Adipocyte (in vitro differentiated cells): ENCODE measurements at regions not wholly inside any gene's neighbourhood (a gene's known extent, or its start where the extent isn't known, plus 50 kb on each side); places are given as distances from the start of the nearest gene placed in this dataset.
"Not testable (repeated sequence)": the region's sequence is repeated elsewhere in the genome, so short reads cannot be mapped to it uniquely, and the experiment has no call there.

Experiments used
- DNase-seq: peaks from one replicate; pipeline ENCODE4 v3.0.0-alpha.2; 2015; ENCODE audit warnings: low read depth
- H3K27me3 ChIP-seq: replicated peaks from 2 replicates; pipeline ENCODE4 v1.7.0; 2013; ENCODE audit warnings: mild to moderate bottlenecking, low read length, moderate library complexity; ENCODE audit not compliant: control insufficient read depth, insufficient read depth
- H3K36me3 ChIP-seq: 2 replicates; pipeline ENCODE4 v1.7.0; 2013; ENCODE audit warnings: low read length, mild to moderate bottlenecking, moderate library complexity; ENCODE audit not compliant: control insufficient read depth, insufficient read depth, severe bottlenecking
- H3K4me1 ChIP-seq: 2 replicates; pipeline ENCODE4 v1.7.0; 2013; ENCODE audit warnings: mild to moderate bottlenecking, low read length, moderate library complexity; ENCODE audit not compliant: control insufficient read depth, insufficient read depth
- H3K4me3 ChIP-seq: 2 replicates; pipeline ENCODE4 v1.7.0; 2013; ENCODE audit warnings: mild to moderate bottlenecking, low read length, moderate library complexity
- H3K9ac ChIP-seq: 2 replicates; pipeline ENCODE4 v1.7.0; 2013; ENCODE audit warnings: mild to moderate bottlenecking, low read length, moderate library complexity
- H3K9me3 ChIP-seq: 2 replicates; pipeline ENCODE4 v1.7.0; 2013; ENCODE audit warnings: mild to moderate bottlenecking, low read length, moderate library complexity; ENCODE audit not compliant: control insufficient read depth

DNA sequence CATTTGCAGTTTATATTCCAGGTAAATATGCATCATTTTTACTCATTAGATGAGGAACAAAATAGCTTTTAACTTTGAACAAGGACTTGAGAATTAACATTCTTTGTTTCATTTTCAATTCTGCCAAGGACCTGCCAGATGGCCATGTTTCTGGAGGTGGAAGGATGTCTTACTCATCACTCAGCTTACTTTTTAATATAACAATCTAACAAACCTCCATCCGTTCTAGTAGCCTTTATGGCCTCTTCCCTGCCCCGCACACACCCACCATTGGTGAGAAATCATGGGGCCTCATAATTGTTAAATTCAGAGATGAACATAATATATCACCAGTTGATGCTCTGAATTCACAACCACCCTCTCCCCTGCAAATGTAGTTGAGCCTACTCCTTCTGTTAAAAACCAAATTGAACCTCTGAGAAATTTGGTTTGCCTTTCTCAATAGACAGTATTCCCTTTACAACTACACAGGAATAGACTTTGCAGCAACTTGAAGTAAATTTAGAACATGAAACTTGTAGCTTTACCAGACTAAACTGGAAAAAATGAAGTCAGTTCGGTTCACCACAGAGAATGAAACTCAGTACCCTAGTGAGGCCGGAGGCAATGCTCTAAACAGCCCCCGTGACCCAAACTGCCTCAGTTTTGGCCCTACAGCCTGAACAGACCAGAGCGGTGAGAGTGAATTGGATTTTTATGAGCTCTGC is 50.1 kb upstream of the ACSL4 start:
- DNase-seq, result no peak
- Histone ChIP-seq H3K27me3 (peaks cover 21% of the 10 kb centered on the region), H3K4me1 (no peaks in the 10 kb centered on the region), H3K36me3 (no peaks in the 10 kb centered on the region), H3K4me3 (no peak overlapping the region), H3K9me3 (no peaks in the 10 kb centered on the region), H3K9ac (no peak overlapping the region)

DNA sequence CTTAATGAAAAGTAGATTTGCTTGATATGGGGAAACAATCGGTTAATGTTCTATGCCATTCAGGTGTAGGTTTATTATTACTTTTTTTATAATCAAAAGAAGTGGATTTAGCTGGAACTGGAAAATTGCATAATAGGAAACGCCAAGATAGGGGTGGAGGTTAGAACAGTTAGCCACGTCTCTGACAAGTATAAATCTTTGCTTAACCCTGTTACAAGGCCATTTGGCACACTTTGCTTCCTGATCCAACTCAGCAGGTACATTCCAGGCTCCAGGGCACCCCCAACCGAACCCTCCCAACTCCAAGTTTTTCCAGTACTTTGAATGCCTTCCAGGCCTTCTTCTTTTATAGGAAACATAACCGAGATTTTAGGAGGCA is 50.6 kb upstream of the ACSL4 start:
- no peak for DNase-seq
- Histone ChIP-seq H3K27me3 (peaks cover 21% of the 10 kb centered on the region), H3K36me3 (no peaks in the 10 kb centered on the region), H3K4me3 (no peak overlapping the region), H3K4me1 (no peaks in the 10 kb centered on the region), H3K9ac (no peak overlapping the region), H3K9me3 (no peaks in the 10 kb centered on the region)

DNA sequence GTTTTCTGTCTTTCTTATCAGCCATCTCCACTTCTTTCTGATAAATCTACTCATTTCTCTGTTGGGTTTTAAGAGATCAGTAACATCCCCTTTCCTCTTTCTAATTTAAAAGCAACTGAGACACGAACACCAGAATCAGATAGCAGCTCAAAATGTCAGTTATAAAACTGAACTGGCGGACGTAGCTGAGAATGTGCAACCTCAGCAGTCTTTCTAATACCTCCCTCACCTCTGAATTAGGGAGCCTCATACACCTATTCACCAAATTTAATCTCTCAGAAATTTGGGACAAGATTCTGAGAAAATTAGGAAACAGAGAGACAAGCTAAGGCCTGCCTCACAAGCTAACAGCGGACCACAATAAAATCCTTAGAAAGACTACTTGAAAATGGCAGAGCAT is 52.0 kb upstream of the ACSL4 start:
- Histone ChIP-seq H3K9ac (no peak overlapping the region), H3K4me3 (no peak overlapping the region), H3K4me1 (no peaks in the 10 kb centered on the region), H3K27me3 (peaks cover 29% of the 10 kb centered on the region), H3K36me3 (no peaks in the 10 kb centered on the region), H3K9me3 (no peaks in the 10 kb centered on the region)
- DNase-seq, result no peak

DNA sequence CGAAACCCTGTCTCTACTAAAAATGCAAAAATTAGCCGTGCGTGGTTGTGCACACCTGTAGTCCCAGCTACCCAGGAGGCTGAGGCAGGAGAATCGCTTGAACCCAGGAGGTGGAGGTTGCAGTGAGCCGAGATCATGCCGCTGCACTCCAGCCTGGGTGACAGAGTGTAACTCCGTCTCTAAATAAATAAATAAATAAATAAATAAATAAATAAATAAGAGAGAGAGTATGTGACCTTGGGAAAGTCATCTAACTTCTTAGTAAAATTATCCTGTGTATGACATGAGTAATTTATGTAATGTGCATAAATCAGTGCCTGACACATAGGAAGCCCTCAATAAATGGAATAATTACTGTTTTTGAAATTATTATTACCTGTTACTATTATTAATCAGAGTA is 57.5 kb upstream of the ACSL4 start:
- not testable (repeated sequence) for H3K36me3 ChIP-seq, H3K4me1 ChIP-seq, H3K4me3 ChIP-seq, H3K9ac ChIP-seq, H3K9me3 ChIP-seq, DNase-seq
- H3K27me3 ChIP-seq, result peaks cover 28% of the 10 kb centered on the region

DNA sequence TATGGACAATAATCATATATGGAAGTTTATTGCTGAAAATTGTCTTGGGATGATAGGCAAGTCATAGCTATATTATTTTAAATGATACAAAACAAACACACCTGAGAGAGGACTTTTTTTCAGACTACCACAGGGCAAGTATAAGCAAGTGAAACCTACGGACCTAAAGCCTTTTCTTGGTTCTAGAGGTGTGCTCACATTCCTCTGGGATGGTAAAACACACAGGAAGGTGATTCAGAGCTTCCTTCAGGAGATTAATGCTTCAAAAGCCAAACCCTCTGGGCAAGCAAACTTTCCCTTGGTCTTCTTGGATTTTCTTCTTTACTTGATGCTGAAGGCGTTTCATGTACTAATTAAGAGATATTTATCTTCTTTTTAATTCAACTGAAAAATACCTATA is 60.1 kb upstream of the ACSL4 start:
- Histone ChIP-seq H3K9ac (no peak overlapping the region), H3K27me3 (peaks cover 33% of the 10 kb centered on the region), H3K9me3 (peaks cover 3% of the 10 kb centered on the region), H3K36me3 (no peaks in the 10 kb centered on the region), H3K4me1 (no peaks in the 10 kb centered on the region), H3K4me3 (no peak overlapping the region)
- no peak for DNase-seq

DNA sequence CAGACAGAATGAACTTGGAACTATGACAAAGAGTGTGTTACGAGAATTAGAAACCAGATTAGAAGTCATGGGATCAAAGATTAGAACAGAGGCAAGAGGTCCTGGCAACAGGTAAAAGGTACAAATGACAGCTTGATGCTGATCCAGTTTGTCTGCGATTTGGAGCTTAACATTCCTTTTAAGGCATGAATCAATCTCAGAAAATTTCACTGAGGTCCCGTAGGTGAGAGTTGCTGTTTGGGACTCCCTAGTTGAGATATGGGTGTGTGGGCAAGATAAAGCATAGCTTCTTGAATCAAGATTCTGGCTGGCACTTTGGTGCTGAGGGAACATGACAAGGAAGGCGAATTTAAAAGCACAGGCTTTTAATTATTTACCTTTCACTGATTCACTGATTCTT is 62.6 kb upstream of the ACSL4 start:
- peaks cover 34% of the 10 kb centered on the region for H3K27me3 ChIP-seq
- no peak for DNase-seq
- no peak overlapping the region for H3K9ac ChIP-seq
- H3K4me1 ChIP-seq, result no peaks in the 10 kb centered on the region
- no peaks in the 10 kb centered on the region for H3K36me3 ChIP-seq
- H3K9me3 ChIP-seq, result peaks cover 3% of the 10 kb centered on the region
- H3K4me3 ChIP-seq, result no peak overlapping the region

DNA sequence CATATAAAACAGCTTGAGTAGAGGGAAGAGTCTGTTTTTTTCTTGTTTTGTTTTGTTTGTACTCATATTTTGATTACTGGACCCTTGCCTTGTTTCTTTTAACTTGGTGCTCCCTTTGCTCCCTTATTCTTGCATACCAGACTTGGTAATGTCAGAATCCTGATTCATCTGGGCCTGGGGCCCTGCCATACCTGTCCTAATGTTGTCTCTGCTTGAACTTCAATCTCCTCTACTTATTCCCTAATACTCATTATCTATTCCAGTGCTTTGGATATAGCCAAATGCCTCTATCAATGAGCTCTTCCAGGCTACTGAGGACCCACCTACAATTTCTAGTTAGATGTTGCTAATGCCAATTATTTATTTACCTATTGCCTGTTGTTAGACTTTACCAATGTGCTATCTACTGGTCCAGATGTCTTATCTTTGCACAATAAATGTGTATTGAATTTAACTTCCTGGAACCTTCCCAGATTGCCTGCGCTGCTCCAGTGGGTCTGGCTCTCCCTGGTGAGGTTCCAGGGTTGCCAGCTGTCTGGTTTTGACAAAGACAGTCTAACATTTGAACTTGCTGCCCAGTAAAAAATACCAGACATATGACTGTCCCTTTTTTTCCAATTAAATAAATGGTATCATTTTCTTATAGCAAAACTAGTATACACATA is 64.4 kb upstream of the ACSL4 start:
- no peak overlapping the region for H3K4me3 ChIP-seq
- H3K9ac ChIP-seq, result no peak overlapping the region
- H3K36me3 ChIP-seq, result no peaks in the 10 kb centered on the region
- H3K27me3 ChIP-seq, result peaks cover 40% of the 10 kb centered on the region
- DNase-seq, result peak; percentile 42
- no peaks in the 10 kb centered on the region for H3K4me1 ChIP-seq
- H3K9me3 ChIP-seq, result peaks cover 3% of the 10 kb centered on the region

DNA sequence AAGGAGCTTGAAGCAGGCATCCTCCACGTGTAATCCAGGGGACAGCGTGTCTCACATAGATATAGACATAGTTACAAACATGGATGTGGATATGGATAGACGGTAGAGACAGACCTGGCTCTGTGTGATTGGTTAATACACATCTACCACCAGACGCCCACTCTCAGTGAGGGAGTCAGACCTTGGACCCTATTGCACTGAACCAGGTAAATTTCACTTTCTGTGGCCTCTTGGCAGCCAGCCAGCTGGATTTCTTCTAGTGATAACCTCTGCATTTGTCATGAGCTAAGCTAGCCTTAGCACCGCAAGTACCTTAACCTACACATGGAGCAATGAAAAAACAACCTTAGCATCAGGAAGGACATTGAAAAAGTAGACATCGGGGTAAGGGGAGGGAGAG is 79.2 kb upstream of the ACSL4 start:
- H3K9ac ChIP-seq, result no peak overlapping the region
- no peaks in the 10 kb centered on the region for H3K9me3 ChIP-seq
- no peaks in the 10 kb centered on the region for H3K36me3 ChIP-seq
- H3K4me1 ChIP-seq, result no peaks in the 10 kb centered on the region
- H3K27me3 ChIP-seq, result peaks cover 32% of the 10 kb centered on the region
- H3K4me3 ChIP-seq, result no peak overlapping the region
- DNase-seq, result no peak

DNA sequence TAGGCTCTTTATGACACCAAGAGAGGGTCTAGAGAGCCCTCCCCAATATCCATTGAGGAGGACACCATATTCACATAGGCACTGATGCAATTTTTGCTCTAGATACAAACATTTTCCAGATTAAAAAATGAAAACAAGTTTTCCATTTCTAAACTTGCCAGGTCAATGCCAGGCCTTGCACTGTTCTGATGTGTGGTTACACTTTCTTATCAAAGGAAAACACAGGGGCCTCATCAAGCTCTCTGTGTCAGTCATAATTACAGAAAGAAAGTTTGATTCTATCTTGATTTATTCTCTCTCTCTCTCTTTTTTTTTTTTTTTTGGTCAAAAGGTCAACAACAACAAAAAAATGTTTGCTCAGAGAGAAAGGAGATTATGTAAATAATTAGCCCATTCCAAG is 80.2 kb upstream of the ACSL4 start:
- no peak overlapping the region for H3K4me3 ChIP-seq
- no peak overlapping the region for H3K9ac ChIP-seq
- no peaks in the 10 kb centered on the region for H3K9me3 ChIP-seq
- H3K36me3 ChIP-seq, result no peaks in the 10 kb centered on the region
- H3K4me1 ChIP-seq, result no peaks in the 10 kb centered on the region
- peaks cover 38% of the 10 kb centered on the region for H3K27me3 ChIP-seq
- no peak for DNase-seq

DNA sequence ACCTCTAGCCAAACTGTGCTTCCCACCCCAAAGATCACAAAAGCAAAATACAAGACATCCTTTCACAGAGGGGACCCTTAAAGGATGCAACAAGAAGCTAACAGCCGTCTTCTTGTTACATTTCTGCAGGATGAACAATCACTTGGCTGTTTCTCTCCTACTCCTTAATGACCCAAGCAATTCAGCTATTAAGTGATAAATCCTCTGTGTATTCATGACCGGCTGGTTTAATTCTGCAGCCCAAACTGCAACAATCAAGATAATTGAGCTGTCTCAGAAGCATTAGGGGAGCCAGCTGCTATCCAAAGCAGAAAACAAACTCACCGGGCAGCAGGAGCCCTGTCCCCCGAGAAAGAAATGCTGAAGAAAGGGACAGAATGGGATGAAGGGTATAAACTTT is 85.9 kb upstream of the ACSL4 start:
- no peaks in the 10 kb centered on the region for H3K36me3 ChIP-seq
- H3K4me1 ChIP-seq, result no peaks in the 10 kb centered on the region
- no peaks in the 10 kb centered on the region for H3K9me3 ChIP-seq
- peaks cover 50% of the 10 kb centered on the region for H3K27me3 ChIP-seq
- DNase-seq, result no peak
- no peak overlapping the region for H3K9ac ChIP-seq
- no peak overlapping the region for H3K4me3 ChIP-seq

DNA sequence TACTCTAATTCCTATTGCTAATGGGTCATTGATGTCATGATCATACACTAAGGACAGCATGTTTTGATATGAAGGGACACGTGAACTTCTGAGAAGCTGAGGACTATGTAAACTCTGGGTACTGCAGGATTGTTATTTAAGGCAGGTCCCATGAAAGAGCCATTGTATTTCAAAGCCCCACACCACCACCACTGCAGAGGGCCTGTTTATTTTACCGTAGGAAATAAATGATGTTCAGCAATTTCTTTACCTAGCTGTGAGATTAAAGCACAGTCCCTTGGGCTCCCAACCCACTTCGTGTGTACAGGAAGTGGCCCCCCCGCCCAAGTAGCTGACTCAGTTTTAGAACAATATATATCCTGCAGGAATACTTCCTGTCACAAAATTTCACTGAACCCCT is 89.8 kb upstream of the ACSL4 start:
- H3K4me1 ChIP-seq, result peaks cover 10% of the 10 kb centered on the region
- H3K9ac ChIP-seq, result no peak overlapping the region
- no peak for DNase-seq
- no peaks in the 10 kb centered on the region for H3K36me3 ChIP-seq
- H3K4me3 ChIP-seq, result no peak overlapping the region
- no peaks in the 10 kb centered on the region for H3K9me3 ChIP-seq
- peaks cover 27% of the 10 kb centered on the region for H3K27me3 ChIP-seq
